Chondrocyte (in vitro differentiated cells): ENCODE measurements at regions not wholly inside any gene's neighbourhood (a gene's known extent, or its start where the extent isn't known, plus 50 kb on each side); places are given as distances from the start of the nearest gene placed in this dataset.

Source experiments
- DNase-seq: peaks from one replicate; pipeline ENCODE4 v3.0.0; 2021; ENCODE audit warnings: mixed read lengths, low spot score
- H3K27ac Mint-ChIP-seq: one replicate; pipeline ENCODE4 v1.8.0; 2021; ENCODE audit warnings: mild to moderate bottlenecking, moderate library complexity, mixed read lengths; ENCODE audit not compliant: unreplicated experiment
- H3K27me3 Mint-ChIP-seq: 2 replicates; pipeline ENCODE4 v1.8.0; 2021; ENCODE audit warnings: low read depth, mixed read lengths
- H3K36me3 Mint-ChIP-seq: 2 replicates; pipeline ENCODE4 v1.8.0; 2021; ENCODE audit warnings: low read depth, mixed read lengths
- H3K4me1 Mint-ChIP-seq: 2 replicates; pipeline ENCODE4 v1.8.0; 2021; ENCODE audit warnings: low read depth, mild to moderate bottlenecking, mixed read lengths
- H3K4me3 Mint-ChIP-seq: one replicate; pipeline ENCODE4 v1.8.0; 2021; ENCODE audit warnings: mild to moderate bottlenecking, moderate library complexity, mixed read lengths; ENCODE audit not compliant: unreplicated experiment
- H3K9me3 Mint-ChIP-seq: 2 replicates; pipeline ENCODE4 v1.8.0; 2021; ENCODE audit warnings: low read depth, mixed read lengths
- CTCF ChIP-seq: fragments of 200-600 bp; sonication (generic); IDR thresholded peaks from 2 replicates; pipeline ENCODE4 v1.5.0; 2021; ENCODE audit warnings: antibody characterized with exemption, mild to moderate bottlenecking, moderate library complexity

- Mint-ChIP-seq H3K4me1 (no peaks in the 10 kb centered on the region), H3K9me3 (no peaks in the 10 kb centered on the region), H3K27me3 (no peaks in the 10 kb centered on the region), H3K27ac (no peak overlapping the region), H3K36me3 (no peaks in the 10 kb centered on the region), H3K4me3 (no peak overlapping the region)
- no peak for DNase-seq
- TF ChIP-seq CTCF, result no peak
Observed at GRCh38 chr14:29353513-29353912, 574.1 kb downstream of the PRKD1 start.

- no peak for DNase-seq
- TF ChIP-seq CTCF, result no peak
- H3K4me1 Mint-ChIP-seq, result no peaks in the 10 kb centered on the region
- no peak overlapping the region for H3K4me3 Mint-ChIP-seq
- H3K27me3 Mint-ChIP-seq, result no peaks in the 10 kb centered on the region
- no peaks in the 10 kb centered on the region for H3K36me3 Mint-ChIP-seq
- H3K27ac Mint-ChIP-seq, result no peak overlapping the region
- no peaks in the 10 kb centered on the region for H3K9me3 Mint-ChIP-seq
Observed at GRCh38 chr14:29354486-29354885, 573.2 kb downstream of the PRKD1 start.

- H3K4me1 Mint-ChIP-seq, result no peaks in the 10 kb centered on the region
- no peaks in the 10 kb centered on the region for H3K27me3 Mint-ChIP-seq
- no peaks in the 10 kb centered on the region for H3K36me3 Mint-ChIP-seq
- H3K4me3 Mint-ChIP-seq, result no peak overlapping the region
- TF ChIP-seq CTCF, result no peak
- no peaks in the 10 kb centered on the region for H3K9me3 Mint-ChIP-seq
- H3K27ac Mint-ChIP-seq, result no peak overlapping the region
- DNase-seq, result no peak
Observed at GRCh38 chr14:29355331-29355730, 572.3 kb downstream of the PRKD1 start.

- no peaks in the 10 kb centered on the region for H3K36me3 Mint-ChIP-seq
Observed at GRCh38 chr14:29355846-29356245, 571.8 kb downstream of the PRKD1 start.

GRCh38 chr14:29360656-29361055, 567.0 kb downstream of the PRKD1 start:
- no peaks in the 10 kb centered on the region for H3K4me1 Mint-ChIP-seq
- no peaks in the 10 kb centered on the region for H3K36me3 Mint-ChIP-seq
- no peak for DNase-seq
- peaks cover 4% of the 10 kb centered on the region for H3K27me3 Mint-ChIP-seq
- no peak overlapping the region for H3K27ac Mint-ChIP-seq
- H3K9me3 Mint-ChIP-seq, result peaks cover 2% of the 10 kb centered on the region
- no peak overlapping the region for H3K4me3 Mint-ChIP-seq
- TF ChIP-seq CTCF, result no peak

More at GRCh38 chr14:29355846-29356245, 571.8 kb downstream of the PRKD1 start:
- no peak overlapping the region for H3K27ac Mint-ChIP-seq
- H3K4me1 Mint-ChIP-seq, result no peaks in the 10 kb centered on the region
- no peaks in the 10 kb centered on the region for H3K9me3 Mint-ChIP-seq
- TF ChIP-seq CTCF, result no peak
- no peak for DNase-seq
- no peaks in the 10 kb centered on the region for H3K27me3 Mint-ChIP-seq
- no peak overlapping the region for H3K4me3 Mint-ChIP-seq
